ENCODE measurements at regions not wholly inside any gene's neighbourhood (a gene's known extent, or its start where the extent isn't known, plus 50 kb on each side); places are given as distances from the start of the nearest gene placed in this dataset.

DNA sequence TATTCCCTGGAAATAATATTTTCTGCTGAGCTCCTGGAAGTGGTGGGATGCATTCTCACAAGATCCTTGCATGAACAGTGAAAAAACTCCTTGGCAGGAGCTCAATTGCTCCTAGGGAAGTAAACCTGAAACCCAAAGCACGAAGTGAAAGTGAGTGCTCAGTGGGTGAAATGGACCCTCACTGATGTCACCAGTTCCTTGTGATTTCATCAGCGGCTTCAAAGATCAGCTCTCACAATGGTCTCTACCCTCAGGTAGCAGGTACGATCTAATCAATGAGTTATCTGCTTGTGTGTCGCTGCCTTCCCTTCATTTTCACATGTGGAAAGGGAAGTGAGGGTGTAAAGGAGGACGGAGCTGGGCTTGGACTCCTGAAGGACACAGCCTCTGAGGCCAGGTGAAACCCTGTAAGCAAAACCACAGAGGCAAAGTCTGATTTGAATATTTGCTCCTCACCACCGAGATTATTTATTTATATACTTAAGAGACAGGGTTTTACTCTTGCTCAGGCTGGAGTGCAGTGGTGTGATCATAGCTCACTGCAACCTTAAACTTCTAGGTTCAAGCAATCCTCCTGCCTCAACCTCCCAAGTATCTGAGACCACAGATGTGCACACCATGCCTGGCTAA, 255.4 kb upstream of the LYZL1 start:
- Histone ChIP-seq H3K27me3 (no peaks in the 10 kb centered on the region), H3K4me1 (no peaks in the 10 kb centered on the region), H3K9me3 (no peaks in the 10 kb centered on the region), H3K27ac (no peak overlapping the region), H3K36me3 (no peaks in the 10 kb centered on the region), H3K4me3 (no peak overlapping the region)
- no peak for TF ChIP-seq CTCF (IDR thresholded peaks at IDR 0.05)
- no peak for TF ChIP-seq EP300 (IDR thresholded peaks at IDR 0.05)
- TF ChIP-seq POLR2A (IDR thresholded peaks at IDR 0.05), result no peak
- 86 to 87% methylated on average over 6 of the region's 6 CpGs for WGBS, 2 donors
- no peak for DNase-seq (ENCODE audit: low spot score in 2 of 2)

DNA sequence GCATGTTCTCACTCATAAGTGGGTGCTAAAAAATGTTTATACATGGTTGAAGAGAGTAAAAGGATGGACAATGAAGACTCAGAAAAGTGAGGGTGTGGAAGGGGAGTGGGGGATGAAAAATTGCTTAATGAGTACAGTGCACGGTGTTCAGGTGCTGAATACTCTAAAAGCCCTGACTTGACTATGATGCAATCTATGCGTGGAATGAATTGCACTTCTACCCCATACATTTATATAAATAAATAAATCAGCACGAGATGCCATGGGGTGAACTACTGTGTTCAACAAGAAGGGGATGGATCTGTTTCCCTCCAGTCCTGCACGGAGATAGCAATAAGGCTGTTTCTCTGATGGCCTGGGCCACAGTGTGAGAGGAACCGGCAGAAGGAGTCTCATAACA, 254.3 kb upstream of the LYZL1 start:
- H3K36me3 ChIP-seq, result no peaks in the 10 kb centered on the region
- no peak overlapping the region for H3K27ac ChIP-seq
- 59 to 80% methylated on average over 5 of the region's 5 CpGs for WGBS, 2 donors
- peaks cover 0 to under 1% (median 0%) of the 10 kb centered on the region in 4 donors for H3K4me1 ChIP-seq
- H3K4me3 ChIP-seq, result no peak overlapping the region
- no peak for DNase-seq (ENCODE audit: low spot score in 2 of 2)
- no peaks in the 10 kb centered on the region for H3K9me3 ChIP-seq
- no peaks in the 10 kb centered on the region for H3K27me3 ChIP-seq
- no peak for TF ChIP-seq POLR2A (IDR thresholded peaks at IDR 0.05)
- TF ChIP-seq EP300 (IDR thresholded peaks at IDR 0.05), result no peak
- TF ChIP-seq CTCF (IDR thresholded peaks at IDR 0.05), result no peak

- H3K36me3 ChIP-seq, result no peaks in the 10 kb centered on the region
- no peak for DNase-seq (ENCODE audit: low spot score in 2 of 2)
- H3K9me3 ChIP-seq, result no peaks in the 10 kb centered on the region
- H3K4me1 ChIP-seq, result peaks cover 0 to 5% (median 0%) of the 10 kb centered on the region in 4 donors
- H3K27me3 ChIP-seq, result no peaks in the 10 kb centered on the region
- H3K27ac ChIP-seq, result no peak overlapping the region
- no peak for TF ChIP-seq CTCF (IDR thresholded peaks at IDR 0.05)
- no peak for TF ChIP-seq EP300 (IDR thresholded peaks at IDR 0.05)
- TF ChIP-seq POLR2A (IDR thresholded peaks at IDR 0.05), result no peak
- WGBS, 2 donors, result 92 to 95% methylated on average over 2 of the region's 2 CpGs
- no peak overlapping the region for H3K4me3 ChIP-seq
Measured at GRCh38 chr10:29035721-29036120, 253.1 kb upstream of the LYZL1 start.

DNA sequence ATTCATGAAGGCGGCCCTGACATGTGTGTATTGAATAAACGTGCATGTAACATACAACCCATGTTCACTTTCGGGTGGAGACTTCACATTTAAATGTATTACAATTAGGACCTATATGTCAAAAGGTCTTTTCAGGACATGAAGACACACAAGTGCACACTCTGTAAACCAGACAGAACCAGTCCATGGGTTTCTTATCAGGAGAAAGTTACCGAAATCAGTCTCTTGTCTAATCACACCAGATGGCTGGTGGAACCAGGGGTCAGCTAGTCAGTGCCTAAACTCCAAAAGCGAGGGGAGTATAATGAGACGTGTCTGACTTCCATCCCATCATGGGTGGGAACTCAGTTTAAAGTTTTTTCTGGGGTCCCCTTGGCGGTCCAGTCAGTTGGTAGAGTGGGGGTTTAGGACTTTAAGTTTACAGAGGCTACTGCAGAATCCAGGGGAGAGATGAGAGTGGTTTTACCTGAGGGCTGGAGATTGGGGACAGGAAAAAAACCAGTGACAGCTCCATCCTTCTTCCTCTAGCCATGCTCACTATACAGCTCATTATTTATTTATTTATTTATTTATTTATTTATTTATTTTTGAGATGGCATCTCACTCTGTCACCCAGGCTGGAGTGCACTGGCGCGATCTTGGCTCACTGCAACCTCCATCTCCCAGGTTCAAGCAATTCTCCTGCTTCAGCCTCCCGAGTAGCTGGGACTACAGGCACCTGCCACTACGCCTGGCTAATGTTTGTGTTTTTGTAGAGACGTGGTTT, 251.3 kb upstream of the LYZL1 start:
- Histone ChIP-seq H3K27ac (no peak overlapping the region), H3K9me3 (peaks cover 0 to 2% (median 0%) of the 10 kb centered on the region in 4 donors), H3K4me1 (peaks cover 0 to 5% (median 0%) of the 10 kb centered on the region in 4 donors), H3K27me3 (no peaks in the 10 kb centered on the region), H3K4me3 (no peak overlapping the region), H3K36me3 (no peaks in the 10 kb centered on the region)
- DNase-seq (ENCODE audit: low spot score in 2 of 2), result no peak
- WGBS, 2 donors, result 94 to 96% methylated on average over 12 of the region's 12 CpGs
- TF ChIP-seq CTCF (IDR thresholded peaks at IDR 0.05), result no peak

GRCh38 chr10:29039091-29039490, 249.8 kb upstream of the LYZL1 start:
- DNase-seq (ENCODE audit: low spot score in 2 of 2), result no peak
- H3K4me1 ChIP-seq, result peaks cover 0 to 5% (median 0%) of the 10 kb centered on the region in 4 donors
- peaks cover 0 to 4% (median 0%) of the 10 kb centered on the region in 4 donors for H3K9me3 ChIP-seq
- H3K4me3 ChIP-seq, result no peak overlapping the region
- no peak overlapping the region for H3K27ac ChIP-seq
- TF ChIP-seq CTCF (IDR thresholded peaks at IDR 0.05) (no peak), POLR2A (IDR thresholded peaks at IDR 0.05) (no peak), EP300 (IDR thresholded peaks at IDR 0.05) (no peak)
- no peaks in the 10 kb centered on the region for H3K36me3 ChIP-seq
- H3K27me3 ChIP-seq, result no peaks in the 10 kb centered on the region
- WGBS, 2 donors, result 88 to 92% methylated on average over 5 of the region's 5 CpGs

Data from tibial nerve (tissue), 4 donors.